A549 (cell line): ENCODE measurements at regions not wholly inside any gene's neighbourhood (a gene's known extent, or its start where the extent isn't known, plus 50 kb on each side); places are given as distances from the start of the nearest gene placed in this dataset.

Experiments
- ATAC-seq, 2 experiments: fragments of 200-7000 bp in 1 of 2; fragments of >200 bp in 1 of 2; cut with Nextera tagmentation in 1 of 2; cut with Tn5 transposase in 1 of 2; 3 replicates each; pipeline versions ENCODE4 v1.8.0 to v1.9.1; 2018 to 2020; ENCODE audit warnings: mild to moderate bottlenecking in 1 of 2, moderate library complexity in 1 of 2
- CTCF ChIA-PET: fragments of 300-600 bp; sonication (Branson Sonifier 250); formaldehyde crosslinking; extraction: SDS; loops from one replicate; lab custom pipeline; 2021; ENCODE audit warnings: antibody characterized with exemption, inconsistent platforms; lab: Yijun Ruan, JAX
- POLR2A ChIA-PET: fragments of 350-600 bp; formaldehyde crosslinking; extraction: SDS; loops from one replicate; lab custom pipeline; 2021; ENCODE audit warnings: antibody characterized with exemption, inconsistent platforms; lab: Yijun Ruan, JAX
- DNase-seq, 2 experiments: peaks; one replicate each; pipeline versions ENCODE4 v3.0.0 to v3.0.0-alpha.2; 2011 to 2016; ENCODE audit warnings: low read depth in 1 of 2, low spot score in 1 of 2
- FAIRE-seq: peaks from 2 replicates; lab custom pipeline; 2011; peaks lifted over from hg19 to GRCh38; lab: Jason Lieb, UNC
- H3K27ac ChIP-seq, 2 experiments: fragments of >200 bp; sonication (Bioruptor Twin); formaldehyde crosslinking; 3 replicates each; pipeline ENCODE4 v1.5.1; 2016 to 2017
- H3K4me1 ChIP-seq: fragments of >200 bp; sonication (Bioruptor Twin); formaldehyde crosslinking; 3 replicates; pipeline ENCODE4 v1.6.1; 2016
- H3K4me2 ChIP-seq: fragments of >200 bp; sonication (Bioruptor Twin); formaldehyde crosslinking; 3 replicates; pipeline ENCODE4 v1.6.1; 2016
- H3K4me3 ChIP-seq: fragments of >200 bp; sonication (Bioruptor Twin); formaldehyde crosslinking; 3 replicates; pipeline ENCODE4 v1.5.1; 2016
- H3K9me3 ChIP-seq: fragments of >200 bp; sonication (Bioruptor Twin); formaldehyde crosslinking; 3 replicates; pipeline ENCODE4 v1.6.1; 2016
- BHLHE40 ChIP-seq: IDR thresholded peaks from 2 replicates; pipeline ENCODE4 v1.6.1; 2012; ENCODE audit warnings: low read depth, low read length, inconsistent platforms
- CBX8 ChIP-seq: fragments of 200-600 bp; sonication (generic); IDR thresholded peaks from 2 replicates; pipeline ENCODE4 v1.6.1; 2016
- CEBPB ChIP-seq, 2 experiments: fragments of >200 bp in 1 of 2; sonication (Bioruptor Twin) in 1 of 2; formaldehyde crosslinking in 1 of 2; IDR thresholded peaks; 2 replicates each; pipeline ENCODE4 v1.6.1; 2012 to 2016
- FOSL2 ChIP-seq, 2 experiments: fragments of 450-650 bp in 1 of 2; fragments of >200 bp in 1 of 2; sonication (Bioruptor Twin) in 1 of 2; formaldehyde crosslinking; IDR thresholded peaks; 2 replicates each; pipeline versions ENCODE4 v1.5.0 to v1.6.1; 2016 to 2020; ENCODE audit warnings: mild to moderate bottlenecking in 1 of 2, moderate library complexity in 1 of 2
- FOXS1 ChIP-seq: fragments of 250-450 bp; sonication (Bioruptor Pico); IDR thresholded peaks from 2 replicates; pipeline ENCODE4 v1.5.0; 2020; ENCODE audit warnings: mild to moderate bottlenecking, moderate library complexity
- HEYL ChIP-seq: fragments of 250-450 bp; sonication (Bioruptor Pico); IDR thresholded peaks from 2 replicates; pipeline ENCODE4 v1.8.0; 2021; ENCODE audit warnings: mild to moderate bottlenecking, moderate library complexity
- HOXA7 ChIP-seq: fragments of 250-450 bp; sonication (Bioruptor Pico); IDR thresholded peaks from 2 replicates; pipeline ENCODE4 v1.5.0; 2020; ENCODE audit warnings: mild to moderate bottlenecking, moderate library complexity
- HOXB13 ChIP-seq: fragments of 250-450 bp; sonication (Bioruptor Pico); IDR thresholded peaks from 2 replicates; pipeline ENCODE4 v1.5.0; 2020; ENCODE audit warnings: low read depth, mild to moderate bottlenecking, moderate library complexity
- JUN ChIP-seq, 2 experiments: fragments of >200 bp; sonication (Bioruptor Twin); formaldehyde crosslinking; IDR thresholded peaks; 2 replicates in 1 of 2; 3 replicates in 1 of 2; pipeline ENCODE4 v1.6.1; 2016 to 2017
- JUNB ChIP-seq: fragments of >200 bp; sonication (Bioruptor Twin); formaldehyde crosslinking; IDR thresholded peaks from 2 replicates; pipeline ENCODE4 v1.6.1; 2016
- KDM1A ChIP-seq: fragments of 200-600 bp; sonication (generic); IDR thresholded peaks from 2 replicates; pipeline ENCODE4 v1.6.1; 2016; ENCODE audit warnings: low read depth, mild to moderate bottlenecking
- MAZ ChIP-seq: fragments of 150-350 bp; IDR thresholded peaks from 2 replicates; pipeline ENCODE4 v1.6.1; 2014; ENCODE audit warnings: antibody characterized with exemption, low read depth, low read length, borderline replicate concordance
- MYC ChIP-seq: IDR thresholded peaks from 2 replicates; pipeline ENCODE4 v1.6.1; 2012; ENCODE audit warnings: mild to moderate bottlenecking, inconsistent platforms, low read length, improper control_type of control experiment, borderline replicate concordance
- POLR2AphosphoS2 ChIP-seq: conservative IDR thresholded peaks from 2 replicates; pipeline ENCODE4 v1.6.1; 2012; ENCODE audit warnings: low read length, improper control_type of control experiment, inconsistent platforms
- RAD21 ChIP-seq, 2 experiments: fragments of >200 bp in 1 of 2; sonication (Bioruptor Twin) in 1 of 2; formaldehyde crosslinking in 1 of 2; IDR thresholded peaks in 1 of 2; conservative IDR thresholded peaks in 1 of 2; 2 replicates in 1 of 2; 3 replicates in 1 of 2; pipeline ENCODE4 v1.6.1; 2012 to 2018; ENCODE audit warnings: inconsistent platforms in 1 of 2
- RARB ChIP-seq: fragments of 250-450 bp; sonication (Bioruptor Pico); IDR thresholded peaks from 2 replicates; pipeline ENCODE4 v1.8.0; 2021; ENCODE audit warnings: mild to moderate bottlenecking, moderate library complexity
- RCOR1 ChIP-seq: fragments of 150-350 bp; IDR thresholded peaks from 2 replicates; pipeline ENCODE4 v1.6.1; 2014; ENCODE audit warnings: antibody characterized with exemption, low read length, low read depth
- TFCP2L1 ChIP-seq: fragments of 250-450 bp; sonication (Bioruptor Pico); IDR thresholded peaks from 2 replicates; pipeline ENCODE4 v1.5.0; 2021; ENCODE audit warnings: mild to moderate bottlenecking
- ZC3H11A ChIP-seq: fragments of 450-650 bp; IDR thresholded peaks from 2 replicates; pipeline ENCODE4 v1.6.1; 2014; ENCODE audit warnings: antibody characterized with exemption, mild to moderate bottlenecking
- ZNF302 ChIP-seq: fragments of 250-450 bp; sonication (Bioruptor Pico); IDR thresholded peaks from 2 replicates; pipeline ENCODE4 v1.9.0; 2021; ENCODE audit warnings: inconsistent platforms, mild to moderate bottlenecking, moderate library complexity
- ZSCAN20 ChIP-seq: fragments of 250-450 bp; sonication (Bioruptor Pico); IDR thresholded peaks from 2 replicates; pipeline ENCODE4 v1.8.0; 2022; ENCODE audit warnings: mild to moderate bottlenecking, moderate library complexity
- WGBS: methylation state at CpG from one replicate; pipeline ENCODE4 v1.1.6; 2017; ENCODE audit errors: missing lambda C conversion rate; 5-methylcytosine and 5-hydroxymethylcytosine counted together
- TF ChIP-seq, protein P1 (sequence below): IDR thresholded peaks from 2 replicates; pipeline ENCODE4 v1.6.1; 2012
- TF ChIP-seq, protein P2 (sequence below): IDR thresholded peaks from 2 replicates; pipeline ENCODE4 v1.6.1; 2012
- TF ChIP-seq, protein P3 (sequence below): fragments of 250-450 bp; sonication (Bioruptor Pico); IDR thresholded peaks from 2 replicates; pipeline ENCODE4 v1.5.0; 2020; ENCODE audit warnings: low read depth, mild to moderate bottlenecking, moderate library complexity
- TF ChIP-seq, protein P4 (sequence below): fragments of 450-650 bp; IDR thresholded peaks from 2 replicates; pipeline ENCODE4 v1.6.1; 2014; ENCODE audit warnings: antibody characterized with exemption

DNA sequence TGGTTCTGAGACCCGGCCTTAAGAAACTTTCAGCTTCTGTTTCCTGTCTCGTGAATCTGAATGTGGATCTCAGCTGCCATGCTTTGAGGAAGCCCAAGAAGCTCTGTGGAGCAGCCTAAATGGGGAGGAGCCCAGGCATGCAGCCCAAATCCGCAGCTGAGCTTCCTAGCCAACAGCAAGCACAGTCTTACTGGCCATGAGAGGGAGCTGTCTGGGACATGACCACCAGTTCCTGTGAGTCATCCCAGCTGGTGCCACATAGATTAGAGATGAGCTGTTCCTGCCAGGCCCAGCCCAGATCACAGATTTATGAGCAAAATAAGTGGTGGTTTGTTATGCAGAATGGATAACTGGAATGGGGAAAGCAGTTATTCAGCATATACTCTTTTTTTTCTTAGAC, 224.4 kb upstream of the APCDD1 start:
- peak in 1 of 2 experiments; percentile 40 for DNase-seq
- CTCF ChIA-PET: no interaction called here
- Histone ChIP-seq H3K4me1 (no peaks in the 10 kb centered on the region), H3K27ac (no peak overlapping the region), H3K4me2 (no peak overlapping the region), H3K9me3 (0 out of 3 replicates have a peak, but pooled peaks cover 2% of the 10 kb centered on the region), H3K4me3 (no peak overlapping the region)
- no peak for FAIRE-seq
- POLR2A ChIA-PET: no interaction called here
- 25% methylated on average over 2 of the region's 3 CpGs for WGBS
- peak; percentile 43 to 56; a peak in 2 of 6 replicates for ATAC-seq
- TF ChIP-seq RARB (no peak), ZC3H11A (no peak), JUNB (no peak), ZNF302 (CRISPR knock-in tag) (no peak), JUN (IDR thresholded peaks at IDR 0.05) (no peak), FOSL2 (IDR thresholded peaks at IDR 0.05) (no peak), FOSL2 (CRISPR knock-in tag; IDR thresholded peaks at IDR 0.05) (peak; percentile 45; the same call in 1 of the 2 replicates)

DNA sequence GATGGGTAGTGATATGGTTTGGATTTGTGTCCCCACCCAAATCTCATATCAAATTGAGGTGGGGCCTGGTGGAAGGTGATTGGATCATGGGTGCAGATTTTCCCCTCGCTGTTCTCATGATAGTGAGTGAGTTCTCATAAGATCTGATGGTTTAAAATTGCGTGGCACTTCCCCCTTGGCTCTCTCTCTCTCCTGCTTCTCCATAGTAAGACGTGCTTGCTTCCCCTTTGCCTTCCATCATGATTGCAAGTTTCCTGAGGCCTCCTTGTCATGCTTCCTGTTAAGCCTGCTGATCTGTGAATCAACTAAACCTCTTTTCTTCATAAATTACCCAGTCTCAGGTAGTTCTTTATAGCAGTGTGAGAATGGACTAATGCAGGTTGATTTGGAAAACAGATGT, 223.2 kb upstream of the APCDD1 start:
- no peak for ATAC-seq
- CTCF ChIA-PET: interaction anchor here (0.7 kb wide), 1 partner anchor 39 kb away, joined by 3 read pairs; no protein-coding TSS in a partner anchor
- POLR2A ChIA-PET: no interaction called here
- TF ChIP-seq KDM1A (no peak), RCOR1 (no peak), ZC3H11A (no peak), HEYL (no peak), ZNF302 (CRISPR knock-in tag) (no peak), CBX8 (no peak), JUNB (no peak), HOXA7 (no peak), MAZ (no peak), BHLHE40 (no peak), CEBPB (IDR thresholded peaks at IDR 0.05) (no peak), FOSL2 (IDR thresholded peaks at IDR 0.05) (no peak), FOSL2 (CRISPR knock-in tag; IDR thresholded peaks at IDR 0.05) (no peak), TFCP2L1 (CRISPR knock-in tag) (no peak), ZSCAN20 (CRISPR knock-in tag) (no peak), FOXS1 (CRISPR knock-in tag) (no peak), HOXB13 (CRISPR knock-in tag) (no peak)
- TF ChIP-seq, protein P1, sequence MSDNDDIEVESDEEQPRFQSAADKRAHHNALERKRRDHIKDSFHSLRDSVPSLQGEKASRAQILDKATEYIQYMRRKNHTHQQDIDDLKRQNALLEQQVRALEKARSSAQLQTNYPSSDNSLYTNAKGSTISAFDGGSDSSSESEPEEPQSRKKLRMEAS: no peak
- TF ChIP-seq, protein P2, sequence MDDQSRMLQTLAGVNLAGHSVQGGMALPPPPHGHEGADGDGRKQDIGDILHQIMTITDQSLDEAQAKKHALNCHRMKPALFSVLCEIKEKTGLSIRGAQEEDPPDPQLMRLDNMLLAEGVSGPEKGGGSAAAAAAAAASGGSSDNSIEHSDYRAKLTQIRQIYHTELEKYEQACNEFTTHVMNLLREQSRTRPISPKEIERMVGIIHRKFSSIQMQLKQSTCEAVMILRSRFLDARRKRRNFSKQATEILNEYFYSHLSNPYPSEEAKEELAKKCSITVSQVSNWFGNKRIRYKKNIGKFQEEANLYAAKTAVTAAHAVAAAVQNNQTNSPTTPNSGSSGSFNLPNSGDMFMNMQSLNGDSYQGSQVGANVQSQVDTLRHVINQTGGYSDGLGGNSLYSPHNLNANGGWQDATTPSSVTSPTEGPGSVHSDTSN: no peak
- TF ChIP-seq, protein P3, sequence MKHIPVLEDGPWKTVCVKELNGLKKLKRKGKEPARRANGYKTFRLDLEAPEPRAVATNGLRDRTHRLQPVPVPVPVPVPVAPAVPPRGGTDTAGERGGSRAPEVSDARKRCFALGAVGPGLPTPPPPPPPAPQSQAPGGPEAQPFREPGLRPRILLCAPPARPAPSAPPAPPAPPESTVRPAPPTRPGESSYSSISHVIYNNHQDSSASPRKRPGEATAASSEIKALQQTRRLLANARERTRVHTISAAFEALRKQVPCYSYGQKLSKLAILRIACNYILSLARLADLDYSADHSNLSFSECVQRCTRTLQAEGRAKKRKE: no peak
- TF ChIP-seq, all 56 proteins: peak for 0
- 21% methylated on average over 3 of the region's 3 CpGs for WGBS
- H3K4me3 ChIP-seq: no peak overlapping the region
- H3K4me1 ChIP-seq: no peaks in the 10 kb centered on the region
- no peak for DNase-seq
- no peaks in the 10 kb centered on the region for H3K9me3 ChIP-seq
- FAIRE-seq: no peak
- no peak overlapping the region for H3K4me2 ChIP-seq
- H3K27ac ChIP-seq: no peak overlapping the region

DNA sequence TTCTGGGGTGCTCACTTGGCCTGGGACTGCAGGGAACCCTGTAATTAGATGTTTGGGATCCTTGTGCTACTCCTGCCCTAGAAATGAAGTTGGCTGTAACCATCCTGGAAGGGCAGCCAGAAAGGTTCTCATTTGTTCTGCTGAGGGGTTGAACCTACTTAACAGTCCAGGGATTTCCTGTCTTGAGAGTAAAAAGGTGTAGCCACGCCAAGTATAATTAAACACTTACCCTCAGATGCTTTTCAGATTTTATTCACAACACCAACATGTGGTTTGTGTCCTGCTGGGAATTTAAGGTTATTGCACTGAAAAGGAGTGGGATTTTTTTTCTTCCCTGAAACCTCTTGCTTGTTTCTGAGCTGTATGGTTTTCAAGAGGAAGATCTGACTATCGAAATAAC, 222.4 kb upstream of the APCDD1 start:
- CTCF ChIA-PET: no interaction called here

More for the DNA sequence above, 222.4 kb upstream of the APCDD1 start:
- POLR2A ChIA-PET: no interaction called here
- FAIRE-seq (no peak), ATAC-seq (no peak), DNase-seq (no peak)
- H3K4me1 ChIP-seq: no peaks in the 10 kb centered on the region
- H3K4me2 ChIP-seq: no peak overlapping the region
- no peak overlapping the region for H3K4me3 ChIP-seq
- no peak overlapping the region for H3K27ac ChIP-seq
- TF ChIP-seq, protein P4, sequence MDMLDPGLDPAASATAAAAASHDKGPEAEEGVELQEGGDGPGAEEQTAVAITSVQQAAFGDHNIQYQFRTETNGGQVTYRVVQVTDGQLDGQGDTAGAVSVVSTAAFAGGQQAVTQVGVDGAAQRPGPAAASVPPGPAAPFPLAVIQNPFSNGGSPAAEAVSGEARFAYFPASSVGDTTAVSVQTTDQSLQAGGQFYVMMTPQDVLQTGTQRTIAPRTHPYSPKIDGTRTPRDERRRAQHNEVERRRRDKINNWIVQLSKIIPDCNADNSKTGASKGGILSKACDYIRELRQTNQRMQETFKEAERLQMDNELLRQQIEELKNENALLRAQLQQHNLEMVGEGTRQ: no peak
- no peak for TF ChIP-seq ZC3H11A
- TF ChIP-seq KDM1A: no peak
- TF ChIP-seq RARB: no peak
- TF ChIP-seq RAD21 (conservative IDR thresholded peaks at IDR 0.05 in 1 of 2, IDR thresholded peaks at IDR 0.05 in 1 of 2): no peak
- no peak for TF ChIP-seq POLR2AphosphoS2
- no peak for TF ChIP-seq MYC
- 18% methylated on average over 2 of the region's 2 CpGs for WGBS
- H3K9me3 ChIP-seq: no peaks in the 10 kb centered on the region
